ENCODE measurements at regions not wholly inside any gene's neighbourhood (a gene's known extent, or its start where the extent isn't known, plus 50 kb on each side); places are given as distances from the start of the nearest gene placed in this dataset.

DNA sequence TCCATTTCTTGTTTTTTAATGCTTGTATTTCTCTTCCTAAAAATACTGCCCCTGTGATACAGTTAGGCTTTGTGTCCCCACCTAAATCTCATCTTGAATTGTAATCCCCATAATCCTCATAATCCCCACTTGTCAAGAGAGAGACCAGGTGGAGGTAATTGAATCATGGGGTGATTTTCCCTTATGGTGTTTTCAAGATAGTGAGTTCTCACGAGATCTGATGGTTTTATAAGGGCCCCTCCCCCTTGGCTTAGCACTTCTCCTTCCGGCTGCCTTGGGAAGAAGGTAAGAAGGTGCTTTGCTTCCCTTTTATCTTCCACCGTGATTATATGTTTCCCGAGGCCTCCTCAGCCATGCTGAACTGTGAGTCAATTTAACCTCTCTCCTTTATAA lies 227.4 kb downstream of the MAN2A1 start:
- TF ChIP-seq, protein P1, sequence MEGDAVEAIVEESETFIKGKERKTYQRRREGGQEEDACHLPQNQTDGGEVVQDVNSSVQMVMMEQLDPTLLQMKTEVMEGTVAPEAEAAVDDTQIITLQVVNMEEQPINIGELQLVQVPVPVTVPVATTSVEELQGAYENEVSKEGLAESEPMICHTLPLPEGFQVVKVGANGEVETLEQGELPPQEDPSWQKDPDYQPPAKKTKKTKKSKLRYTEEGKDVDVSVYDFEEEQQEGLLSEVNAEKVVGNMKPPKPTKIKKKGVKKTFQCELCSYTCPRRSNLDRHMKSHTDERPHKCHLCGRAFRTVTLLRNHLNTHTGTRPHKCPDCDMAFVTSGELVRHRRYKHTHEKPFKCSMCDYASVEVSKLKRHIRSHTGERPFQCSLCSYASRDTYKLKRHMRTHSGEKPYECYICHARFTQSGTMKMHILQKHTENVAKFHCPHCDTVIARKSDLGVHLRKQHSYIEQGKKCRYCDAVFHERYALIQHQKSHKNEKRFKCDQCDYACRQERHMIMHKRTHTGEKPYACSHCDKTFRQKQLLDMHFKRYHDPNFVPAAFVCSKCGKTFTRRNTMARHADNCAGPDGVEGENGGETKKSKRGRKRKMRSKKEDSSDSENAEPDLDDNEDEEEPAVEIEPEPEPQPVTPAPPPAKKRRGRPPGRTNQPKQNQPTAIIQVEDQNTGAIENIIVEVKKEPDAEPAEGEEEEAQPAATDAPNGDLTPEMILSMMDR (conservative IDR thresholded peaks at IDR 0.05; ENCODE audit: low read depth, low read length) = no peak
- no peak for DNase-seq (ENCODE audit: low read depth)
- H3K4me3 ChIP-seq (ENCODE audit: low read depth, low read length) = no peak overlapping the region

DNA sequence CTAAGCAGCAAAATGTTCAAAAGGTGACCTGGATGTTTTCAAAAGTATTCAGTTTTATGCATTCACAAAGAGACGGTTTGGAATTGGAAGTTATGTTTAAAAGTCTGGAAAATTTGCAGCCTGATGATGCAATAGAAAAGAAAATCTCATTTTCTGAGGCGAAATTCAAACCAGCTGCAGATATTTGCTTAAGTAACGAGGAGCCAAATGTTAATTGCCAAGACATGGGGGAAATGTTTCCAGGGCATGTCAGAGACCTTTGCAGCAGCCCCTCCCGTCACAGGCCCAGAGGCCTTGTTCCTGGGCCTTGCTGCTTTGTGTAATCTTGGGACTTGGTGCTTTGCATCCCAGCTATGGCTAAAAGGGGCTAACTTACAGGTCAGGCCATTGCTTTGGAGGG lies 228.2 kb downstream of the MAN2A1 start:
- DNase-seq (ENCODE audit: low read depth) = no peak
- TF ChIP-seq, protein P1 (conservative IDR thresholded peaks at IDR 0.05; ENCODE audit: low read depth, low read length) = no peak

DNA sequence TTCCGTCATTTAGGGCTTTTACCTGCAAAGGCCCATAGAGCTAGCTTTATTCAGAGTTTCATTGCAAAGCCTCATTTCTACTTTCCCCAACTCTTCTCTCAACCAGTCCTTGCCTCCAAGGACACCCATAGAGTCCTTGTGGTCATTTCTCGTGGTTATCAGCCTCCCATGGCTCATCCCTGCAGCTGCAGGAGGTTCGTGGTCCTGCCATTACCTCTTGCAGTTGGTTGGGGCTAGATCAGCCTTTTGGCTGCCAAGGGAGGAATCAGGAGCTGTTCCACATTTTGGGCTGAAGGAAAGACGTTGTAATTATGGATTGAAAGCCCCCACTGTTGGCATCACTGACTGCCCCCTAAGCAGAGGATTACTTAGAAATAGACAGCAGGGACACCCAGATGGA lies 231.0 kb downstream of the MAN2A1 start:
- DNase-seq (ENCODE audit: low read depth) = no peak
- TF ChIP-seq, protein P1 (conservative IDR thresholded peaks at IDR 0.05; ENCODE audit: low read depth, low read length) = no peak
- no peak overlapping the region for H3K4me3 ChIP-seq (ENCODE audit: low read depth, low read length)

More for the DNA sequence above, 228.2 kb downstream of the MAN2A1 start:
- no peak overlapping the region for H3K4me3 ChIP-seq (ENCODE audit: low read depth, low read length)

DNA sequence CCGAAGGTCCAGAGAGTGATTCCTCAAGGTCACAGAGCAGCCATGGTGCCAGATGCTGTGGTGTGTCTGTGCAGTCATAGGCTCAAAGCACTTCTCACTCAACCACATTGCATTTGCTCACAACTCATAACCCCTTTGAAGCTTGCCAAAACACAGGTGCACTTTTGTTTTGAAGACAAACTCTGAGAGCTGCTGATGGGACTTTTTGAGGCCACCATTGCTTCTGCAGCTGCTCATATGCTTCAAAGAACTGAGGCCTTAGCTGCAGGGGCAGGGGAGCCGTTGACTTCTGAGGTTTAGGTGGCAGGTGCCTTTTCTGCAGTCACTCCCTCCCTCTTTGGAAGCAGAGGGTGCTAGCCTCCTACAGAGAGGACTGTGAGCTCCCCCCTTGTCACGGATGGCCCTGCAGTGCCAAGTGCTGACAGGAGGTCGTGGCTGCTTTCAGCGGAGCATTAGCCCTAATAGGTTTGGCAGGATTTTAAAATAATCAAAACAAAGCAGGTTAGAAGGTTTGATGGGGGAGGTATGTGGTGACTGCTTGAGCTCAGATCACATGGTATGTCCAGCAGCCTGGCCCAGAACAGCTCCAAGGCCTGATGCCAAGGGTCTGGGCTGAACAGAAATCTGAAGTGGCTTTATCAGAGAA lies 232.1 kb downstream of the MAN2A1 start:
- TF ChIP-seq, protein P1 (conservative IDR thresholded peaks at IDR 0.05; ENCODE audit: low read depth, low read length) = no peak
- DNase-seq (ENCODE audit: low read depth) = peak; percentile 58
- H3K4me3 ChIP-seq (ENCODE audit: low read depth, low read length) = no peak overlapping the region

DNA sequence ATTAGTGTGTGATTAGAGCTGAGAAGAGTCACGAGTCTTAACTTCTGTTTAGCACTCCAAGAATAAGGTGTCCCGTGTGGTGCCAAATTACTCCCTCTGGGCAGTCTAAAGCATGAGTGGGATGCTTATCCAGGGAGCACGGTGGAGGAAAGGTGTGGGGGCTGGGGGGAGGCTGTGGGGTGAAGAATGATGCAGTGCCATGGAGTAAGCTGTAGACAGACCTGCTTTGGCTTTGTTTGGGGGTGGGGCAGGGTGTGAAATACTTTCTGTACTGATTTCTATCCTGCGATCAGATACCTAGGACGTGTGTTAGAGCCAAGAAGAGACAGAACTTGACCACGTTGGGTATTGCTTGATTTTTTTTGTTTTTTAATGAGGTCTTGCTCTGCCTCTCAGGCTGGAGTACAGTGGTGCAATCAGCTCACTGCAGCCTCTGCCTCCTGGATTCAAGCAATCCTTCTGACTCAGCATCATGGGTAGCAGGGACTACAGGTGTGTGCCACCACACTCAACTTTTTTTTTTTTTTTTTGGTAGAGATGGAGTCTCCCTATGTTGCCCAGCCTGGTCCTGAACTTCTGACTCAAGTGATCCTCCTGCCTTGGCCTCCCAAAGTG lies 232.8 kb downstream of the MAN2A1 start:
- TF ChIP-seq, protein P1 (conservative IDR thresholded peaks at IDR 0.05; ENCODE audit: low read depth, low read length) = no peak
- DNase-seq (ENCODE audit: low read depth) = no peak
- H3K4me3 ChIP-seq (ENCODE audit: low read depth, low read length) = no peak overlapping the region

DNA sequence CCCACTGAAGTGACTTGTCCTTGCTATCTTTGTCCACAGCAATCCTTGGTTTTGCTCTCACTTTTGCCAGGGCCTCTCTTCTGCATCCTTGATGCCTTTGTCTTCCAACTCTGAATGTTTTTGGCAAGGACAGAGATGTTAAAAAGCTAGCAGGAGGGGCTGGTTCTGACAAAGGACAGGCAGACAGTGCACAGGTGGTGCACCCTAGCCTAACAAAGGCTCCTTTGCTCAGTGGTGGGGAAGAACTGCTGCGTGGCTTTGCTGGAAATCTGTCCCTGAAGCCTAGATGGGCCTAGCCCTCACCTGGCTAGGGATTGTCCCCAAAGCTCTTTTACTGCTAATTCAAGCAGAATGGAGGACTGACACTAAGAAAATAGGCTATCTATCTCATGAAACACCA lies 233.5 kb downstream of the MAN2A1 start:
- no peak overlapping the region for H3K4me3 ChIP-seq (ENCODE audit: low read depth, low read length)
- TF ChIP-seq, protein P1 (conservative IDR thresholded peaks at IDR 0.05; ENCODE audit: low read depth, low read length) = no peak
- DNase-seq (ENCODE audit: low read depth) = no peak

Measured in choroid plexus epithelial cell (primary cell).